ENCODE measurements at regions not wholly inside any gene's neighbourhood (a gene's known extent, or its start where the extent isn't known, plus 50 kb on each side); places are given as distances from the start of the nearest gene placed in this dataset.

GRCh38 chr11:92628401-92629292 lies 340.8 kb upstream of the MTNR1B start:
- H3K36me3 Mint-ChIP-seq: no peaks in the 10 kb centered on the region
- no peak overlapping the region for H3K4me3 Mint-ChIP-seq
- H3K27ac Mint-ChIP-seq: no peak overlapping the region
- ATAC-seq (no peak), DNase-seq (no peak)
- H3K4me1 Mint-ChIP-seq: no peaks in the 10 kb centered on the region
- H3K9me3 Mint-ChIP-seq (ENCODE audit: low read depth): no peaks in the 10 kb centered on the region
- CTCF ChIA-PET: no interaction called here
- no peaks in the 10 kb centered on the region for H3K27me3 Mint-ChIP-seq

DNA sequence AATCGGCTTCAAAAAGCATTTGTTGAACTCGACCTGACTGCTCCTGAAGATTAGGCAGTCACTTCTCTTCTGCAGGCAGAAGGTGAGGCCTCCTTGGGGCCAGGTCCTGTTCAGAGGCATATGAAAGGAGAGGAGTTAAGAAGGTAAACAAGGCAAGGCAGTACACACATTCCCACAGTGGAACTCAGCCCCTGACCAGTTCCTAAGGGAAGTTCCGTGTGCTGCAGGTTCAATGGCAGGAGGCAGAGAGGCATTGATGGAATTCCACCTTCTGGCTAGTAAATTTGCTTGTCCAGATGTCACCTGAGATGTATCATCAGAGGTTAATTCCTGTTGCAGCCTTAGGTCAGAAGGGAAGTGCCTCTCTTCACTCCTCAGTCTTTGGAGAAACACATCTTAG lies 337.0 kb upstream of the MTNR1B start:
- CTCF ChIA-PET: no interaction called here
- ATAC-seq: no peak
- H3K4me3 Mint-ChIP-seq: no peak overlapping the region

DNA sequence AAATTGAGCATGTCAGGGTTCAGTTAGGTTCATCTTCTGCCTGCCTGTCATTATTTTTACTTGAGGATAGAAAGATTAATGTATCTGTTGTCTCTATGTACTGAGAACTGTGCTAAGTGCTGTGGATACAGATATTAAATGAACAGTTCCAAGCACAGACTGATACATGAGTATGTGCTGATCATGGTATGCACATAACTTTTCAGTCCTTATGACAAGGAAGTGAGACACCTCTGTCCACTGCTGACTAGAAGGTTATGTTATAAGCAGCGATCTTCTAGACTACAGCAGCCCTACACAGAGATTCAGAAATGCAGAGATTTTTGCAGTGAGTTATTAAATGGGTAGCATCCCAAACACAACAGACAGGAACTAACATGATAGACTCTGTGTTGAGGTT lies 335.6 kb upstream of the MTNR1B start:
- no peak overlapping the region for H3K27ac Mint-ChIP-seq
- no peaks in the 10 kb centered on the region for H3K4me1 Mint-ChIP-seq
- ATAC-seq: no peak
- CTCF ChIA-PET: no interaction called here
- no peaks in the 10 kb centered on the region for H3K36me3 Mint-ChIP-seq
- DNase-seq: no peak
- H3K27me3 Mint-ChIP-seq: no peaks in the 10 kb centered on the region
- no peaks in the 10 kb centered on the region for H3K9me3 Mint-ChIP-seq (ENCODE audit: low read depth)
- no peak overlapping the region for H3K4me3 Mint-ChIP-seq

More for the DNA sequence above, 337.0 kb upstream of the MTNR1B start:
- H3K4me1 Mint-ChIP-seq: no peaks in the 10 kb centered on the region
- no peaks in the 10 kb centered on the region for H3K9me3 Mint-ChIP-seq (ENCODE audit: low read depth)
- H3K27ac Mint-ChIP-seq: no peak overlapping the region
- H3K27me3 Mint-ChIP-seq: no peaks in the 10 kb centered on the region
- H3K36me3 Mint-ChIP-seq: no peaks in the 10 kb centered on the region
- DNase-seq: no peak

DNA sequence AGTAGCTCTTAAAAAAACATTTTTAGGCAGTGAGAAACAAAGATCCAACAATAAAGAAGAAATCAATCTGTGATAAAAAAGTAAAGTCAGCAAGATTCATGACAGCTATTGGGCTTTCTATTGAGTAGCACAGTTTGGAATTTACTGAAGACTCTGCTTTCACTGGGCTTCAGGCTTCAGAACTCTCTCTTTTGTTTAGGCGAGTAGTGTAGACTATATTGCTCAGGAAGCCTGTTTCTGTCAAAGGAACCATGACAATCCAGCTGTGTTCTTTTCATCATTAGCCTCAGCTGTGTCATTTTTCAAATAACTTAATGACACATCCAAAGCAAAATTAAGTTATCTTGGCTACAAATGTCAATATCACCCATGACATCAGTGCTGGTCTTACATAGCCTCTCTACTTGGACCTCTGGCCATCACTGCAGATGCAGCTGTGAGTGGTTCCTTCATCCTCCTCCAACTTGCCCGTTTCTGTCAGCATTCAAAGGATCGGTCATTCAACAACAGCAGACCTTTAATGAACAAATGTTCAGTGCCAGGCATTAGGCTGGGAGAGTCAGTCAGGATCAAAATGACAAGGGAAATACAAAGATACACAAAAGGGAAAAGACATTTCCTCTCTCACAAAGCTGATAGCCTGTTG lies 332.8 kb upstream of the MTNR1B start:
- no peaks in the 10 kb centered on the region for H3K27me3 Mint-ChIP-seq
- no peak overlapping the region for H3K4me3 Mint-ChIP-seq
- H3K9me3 Mint-ChIP-seq (ENCODE audit: low read depth): no peaks in the 10 kb centered on the region
- CTCF ChIA-PET: no interaction called here
- no peaks in the 10 kb centered on the region for H3K4me1 Mint-ChIP-seq
- ATAC-seq: no peak
- no peak overlapping the region for H3K27ac Mint-ChIP-seq
- H3K36me3 Mint-ChIP-seq: no peaks in the 10 kb centered on the region
- DNase-seq: no peak

DNA sequence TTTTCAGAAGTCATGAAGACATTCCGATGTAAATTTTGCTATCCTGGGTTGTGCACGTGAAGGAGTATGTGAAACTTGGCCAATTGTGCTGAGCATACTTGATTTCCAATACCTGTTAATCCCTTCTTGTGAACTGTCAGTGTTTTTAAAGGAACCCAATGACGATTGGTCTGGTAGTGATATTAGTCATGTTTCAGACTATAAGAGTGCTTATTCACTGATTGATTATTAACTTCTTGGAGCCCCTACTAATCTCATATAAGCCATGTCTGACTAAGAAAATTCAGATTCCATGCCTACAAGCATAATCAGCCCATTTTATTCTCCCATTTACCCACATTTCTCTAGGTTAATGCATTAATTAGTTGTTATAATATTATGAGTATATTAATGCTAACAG lies 330.8 kb upstream of the MTNR1B start:
- no peaks in the 10 kb centered on the region for H3K36me3 Mint-ChIP-seq
- ATAC-seq: no peak
- H3K4me3 Mint-ChIP-seq: no peak overlapping the region
- no peaks in the 10 kb centered on the region for H3K4me1 Mint-ChIP-seq
- H3K9me3 Mint-ChIP-seq (ENCODE audit: low read depth): no peaks in the 10 kb centered on the region
- no peak for DNase-seq
- CTCF ChIA-PET: no interaction called here
- no peak overlapping the region for H3K27ac Mint-ChIP-seq
- no peaks in the 10 kb centered on the region for H3K27me3 Mint-ChIP-seq

GRCh38 chr11:92642177-92642931 lies 327.1 kb upstream of the MTNR1B start:
- no peaks in the 10 kb centered on the region for H3K9me3 Mint-ChIP-seq (ENCODE audit: low read depth)
- no peak for DNase-seq
- CTCF ChIA-PET: interaction anchor here (1.0 kb wide), 1 partner anchor 12 kb away, joined by 3 read pairs; no protein-coding TSS in a partner anchor
- no peaks in the 10 kb centered on the region for H3K4me1 Mint-ChIP-seq
- H3K27ac Mint-ChIP-seq: no peak overlapping the region
- no peaks in the 10 kb centered on the region for H3K27me3 Mint-ChIP-seq
- ATAC-seq: no peak
- H3K4me3 Mint-ChIP-seq: no peak overlapping the region
- no peaks in the 10 kb centered on the region for H3K36me3 Mint-ChIP-seq

- H3K9me3 Mint-ChIP-seq (ENCODE audit: low read depth): no peaks in the 10 kb centered on the region
- H3K27ac Mint-ChIP-seq: no peak overlapping the region
- ATAC-seq (no peak), DNase-seq (no peak)
- H3K4me3 Mint-ChIP-seq: no peak overlapping the region
- no peaks in the 10 kb centered on the region for H3K4me1 Mint-ChIP-seq
- H3K27me3 Mint-ChIP-seq: no peaks in the 10 kb centered on the region
- CTCF ChIA-PET: no interaction called here
- H3K36me3 Mint-ChIP-seq: no peaks in the 10 kb centered on the region
These were observed 325.6 kb upstream of the MTNR1B start for GRCh38 chr11:92643827-92644226.

DNA sequence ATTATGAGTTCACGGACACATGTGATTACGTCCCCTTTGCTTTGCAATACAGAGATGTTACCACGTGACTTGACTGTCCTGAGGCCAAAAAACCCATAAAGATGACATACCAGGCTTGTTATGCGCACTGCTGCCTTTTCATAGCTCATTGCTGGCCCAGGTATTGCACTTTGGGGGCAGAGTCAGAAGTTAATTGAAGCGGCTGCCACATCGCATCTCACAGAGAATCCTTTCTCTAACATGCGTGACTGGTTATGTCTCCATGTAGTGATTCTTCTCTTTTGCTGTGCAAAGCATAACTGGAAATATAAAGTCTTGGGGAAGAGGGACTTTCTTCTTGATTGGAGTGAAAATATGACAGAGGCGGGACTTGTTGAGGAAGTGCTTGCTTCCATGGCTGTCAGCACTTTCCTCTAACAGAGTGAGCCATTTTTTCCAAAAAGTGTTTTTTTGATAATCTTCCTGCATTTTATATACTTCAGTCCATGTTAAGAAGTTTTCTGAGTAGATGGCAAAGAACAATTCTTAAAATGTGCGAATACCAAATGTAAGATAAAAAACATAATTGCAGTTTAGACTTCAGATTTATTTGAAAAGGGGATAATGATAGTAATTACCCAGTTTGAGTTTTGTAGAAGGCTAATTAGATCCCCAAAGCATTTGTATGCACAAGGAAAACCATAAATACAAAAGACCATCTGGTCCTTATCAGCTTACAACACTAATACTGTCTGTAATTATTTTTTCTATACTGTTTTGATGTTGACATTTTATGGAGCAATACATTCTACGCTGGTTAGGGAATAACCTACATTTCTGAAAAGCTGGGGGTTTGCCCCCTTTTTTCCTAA lies 324.6 kb upstream of the MTNR1B start:
- Mint-ChIP-seq H3K27me3 (no peaks in the 10 kb centered on the region), H3K36me3 (no peaks in the 10 kb centered on the region), H3K4me3 (no peak overlapping the region), H3K27ac (no peak overlapping the region), H3K9me3 (ENCODE audit: low read depth) (no peaks in the 10 kb centered on the region), H3K4me1 (no peaks in the 10 kb centered on the region)
- CTCF ChIA-PET: no interaction called here
- no peak for DNase-seq
- no peak for ATAC-seq

DNA sequence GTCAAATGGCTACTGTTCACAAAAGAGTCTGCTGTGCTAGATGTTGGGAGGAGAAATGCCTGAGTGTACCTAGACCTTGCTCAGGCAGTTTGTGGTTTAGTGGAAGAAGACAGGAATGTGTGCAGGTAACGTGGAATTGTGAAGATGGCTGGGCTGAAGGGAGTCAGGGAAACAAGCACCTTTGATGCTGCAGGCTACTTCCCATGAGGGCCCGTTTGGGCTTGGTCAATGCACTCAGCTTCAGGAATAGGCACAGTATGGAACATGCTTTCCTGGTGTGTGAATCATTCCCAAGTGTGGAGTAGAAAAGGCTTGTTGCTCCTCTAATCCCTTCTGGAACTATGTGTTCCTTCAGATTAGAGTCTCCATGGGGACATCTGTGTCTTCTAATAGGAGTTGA lies 318.3 kb upstream of the MTNR1B start:
- no peak for ATAC-seq
- H3K4me3 Mint-ChIP-seq: no peak overlapping the region
- H3K36me3 Mint-ChIP-seq: no peaks in the 10 kb centered on the region
- no peaks in the 10 kb centered on the region for H3K27me3 Mint-ChIP-seq
- no peaks in the 10 kb centered on the region for H3K9me3 Mint-ChIP-seq (ENCODE audit: low read depth)
- DNase-seq: no peak
- CTCF ChIA-PET: no interaction called here
- no peak overlapping the region for H3K27ac Mint-ChIP-seq
- H3K4me1 Mint-ChIP-seq: no peaks in the 10 kb centered on the region

GRCh38 chr11:92653454-92653853 lies 316.0 kb upstream of the MTNR1B start:
- Mint-ChIP-seq H3K4me3 (no peak overlapping the region), H3K9me3 (ENCODE audit: low read depth) (no peaks in the 10 kb centered on the region), H3K4me1 (no peaks in the 10 kb centered on the region), H3K27ac (no peak overlapping the region), H3K27me3 (no peaks in the 10 kb centered on the region), H3K36me3 (no peaks in the 10 kb centered on the region)
- DNase-seq (no peak), ATAC-seq (no peak)
- CTCF ChIA-PET: no interaction called here

DNA sequence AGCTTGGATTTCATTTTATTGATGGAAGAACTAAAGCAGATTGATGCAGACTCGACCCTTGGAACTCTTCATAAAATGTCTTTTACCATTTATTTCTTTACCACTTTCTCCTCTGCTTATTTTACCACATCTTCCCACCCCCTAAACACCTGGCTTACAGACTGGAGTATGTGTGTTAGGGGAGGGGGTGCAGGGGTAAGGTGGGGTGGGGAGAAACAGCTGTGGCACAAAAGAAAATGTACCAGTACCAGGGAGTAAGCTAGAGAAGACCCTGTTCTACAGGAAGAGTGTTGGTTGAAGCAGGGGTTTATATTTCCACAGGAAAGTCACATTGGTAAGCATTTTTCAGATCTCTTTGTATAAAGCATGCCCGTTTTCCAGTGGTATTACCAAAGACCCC lies 312.7 kb upstream of the MTNR1B start:
- ATAC-seq (no peak), DNase-seq (no peak)
- CTCF ChIA-PET: no interaction called here
- H3K4me1 Mint-ChIP-seq: no peaks in the 10 kb centered on the region
- H3K27me3 Mint-ChIP-seq: no peaks in the 10 kb centered on the region
- no peak overlapping the region for H3K4me3 Mint-ChIP-seq
- H3K9me3 Mint-ChIP-seq (ENCODE audit: low read depth): peaks cover 3% of the 10 kb centered on the region
- no peaks in the 10 kb centered on the region for H3K36me3 Mint-ChIP-seq
- H3K27ac Mint-ChIP-seq: no peak overlapping the region

DNA sequence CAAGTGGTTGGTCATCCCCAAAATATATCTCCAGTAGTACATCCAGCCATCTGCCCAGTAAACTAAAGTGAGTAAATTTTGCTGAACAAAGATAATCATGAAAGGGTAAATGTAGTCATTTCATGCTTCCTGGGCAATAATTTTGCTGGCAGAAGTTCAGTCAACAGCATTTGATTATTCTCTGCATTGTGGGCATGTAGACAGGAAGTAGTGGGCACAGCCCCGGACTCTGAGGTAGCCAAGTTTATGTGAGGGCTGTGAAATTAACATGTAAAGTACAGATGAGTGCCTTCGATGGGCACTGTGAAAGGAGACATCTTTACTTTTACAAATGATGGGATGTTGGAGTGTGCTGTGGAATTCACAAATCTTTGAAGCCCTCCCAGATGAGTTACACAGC lies 312.2 kb upstream of the MTNR1B start:
- Mint-ChIP-seq H3K36me3 (no peaks in the 10 kb centered on the region), H3K4me1 (no peaks in the 10 kb centered on the region), H3K27ac (no peak overlapping the region), H3K27me3 (no peaks in the 10 kb centered on the region), H3K4me3 (no peak overlapping the region), H3K9me3 (ENCODE audit: low read depth) (peaks cover 3% of the 10 kb centered on the region)
- DNase-seq: no peak
- no peak for ATAC-seq
- CTCF ChIA-PET: no interaction called here

GRCh38 chr11:92658733-92659132 lies 310.7 kb upstream of the MTNR1B start:
- H3K9me3 Mint-ChIP-seq (ENCODE audit: low read depth): peaks cover 3% of the 10 kb centered on the region
- DNase-seq (no peak), ATAC-seq (no peak)
- no peaks in the 10 kb centered on the region for H3K36me3 Mint-ChIP-seq
- CTCF ChIA-PET: no interaction called here
- no peak overlapping the region for H3K4me3 Mint-ChIP-seq
- no peak overlapping the region for H3K27ac Mint-ChIP-seq
- H3K27me3 Mint-ChIP-seq: no peaks in the 10 kb centered on the region
- no peaks in the 10 kb centered on the region for H3K4me1 Mint-ChIP-seq
